Central memory CD8-positive, alpha-beta T cell (primary cell): ENCODE measurements at regions not wholly inside any gene's neighbourhood (a gene's known extent, or its start where the extent isn't known, plus 50 kb on each side); places are given as distances from the start of the nearest gene placed in this dataset.

Experiments
- ATAC-seq: fragments of 150-1000 bp; cut with Tn5 transposase; replicated peaks from 2 replicates; pipeline ENCODE4 v1.10.0; 2022; ENCODE audit warnings: mild to moderate bottlenecking, moderate FRiP score, moderate number of reproducible peaks; ENCODE audit not compliant: poor library complexity, severe bottlenecking; ENCODE audit errors: extremely low read depth
- DNase-seq, 2 donors: peaks; one replicate each; pipeline ENCODE4 v3.0.0; 2021; ENCODE audit warnings: low spot score in 2 of 2
- H3K27ac Mint-ChIP-seq: one replicate; pipeline ENCODE4 v1.8.0; 2022; ENCODE audit warnings: low read depth, mild to moderate bottlenecking, moderate library complexity, mixed read lengths
- H3K27me3 Mint-ChIP-seq: one replicate; pipeline ENCODE4 v1.8.0; 2022; ENCODE audit warnings: mixed read lengths
- H3K36me3 Mint-ChIP-seq: one replicate; pipeline ENCODE4 v1.8.0; 2022; ENCODE audit warnings: mild to moderate bottlenecking, moderate library complexity, mixed read lengths; ENCODE audit not compliant: insufficient read depth
- H3K4me1 Mint-ChIP-seq: one replicate; pipeline ENCODE4 v1.8.0; 2022; ENCODE audit warnings: mixed read lengths
- H3K4me3 Mint-ChIP-seq: one replicate; pipeline ENCODE4 v1.8.0; 2022; ENCODE audit warnings: mild to moderate bottlenecking, moderate library complexity, mixed read lengths
- H3K9me3 Mint-ChIP-seq: one replicate; pipeline ENCODE4 v1.8.0; 2022; ENCODE audit warnings: mixed read lengths

- no peaks in the 10 kb centered on the region for H3K9me3 Mint-ChIP-seq
- no peak overlapping the region for H3K4me3 Mint-ChIP-seq
- peaks cover 6% of the 10 kb centered on the region for H3K4me1 Mint-ChIP-seq
- DNase-seq (no peak), ATAC-seq (no peak)
- no peaks in the 10 kb centered on the region for H3K36me3 Mint-ChIP-seq
- H3K27ac Mint-ChIP-seq = no peak overlapping the region
- H3K27me3 Mint-ChIP-seq = peaks cover 11% of the 10 kb centered on the region
These were observed 145.4 kb upstream of the TSHZ2 start for GRCh38 chr20:52826722-52827121.

GRCh38 chr20:52826321-52826720 lies 145.8 kb upstream of the TSHZ2 start:
- no peaks in the 10 kb centered on the region for H3K9me3 Mint-ChIP-seq
- H3K27me3 Mint-ChIP-seq = peaks cover 8% of the 10 kb centered on the region
- no peak for DNase-seq
- H3K4me3 Mint-ChIP-seq = no peak overlapping the region
- H3K4me1 Mint-ChIP-seq = peaks cover 6% of the 10 kb centered on the region
- no peak for ATAC-seq
- H3K36me3 Mint-ChIP-seq = no peaks in the 10 kb centered on the region
- no peak overlapping the region for H3K27ac Mint-ChIP-seq

GRCh38 chr20:52824494-52825216 lies 147.5 kb upstream of the TSHZ2 start:
- ATAC-seq (no peak), DNase-seq (no peak)
- peaks cover 6% of the 10 kb centered on the region for H3K4me1 Mint-ChIP-seq
- H3K27me3 Mint-ChIP-seq = peaks cover 16% of the 10 kb centered on the region
- H3K36me3 Mint-ChIP-seq = no peaks in the 10 kb centered on the region
- no peak overlapping the region for H3K27ac Mint-ChIP-seq
- no peaks in the 10 kb centered on the region for H3K9me3 Mint-ChIP-seq
- no peak overlapping the region for H3K4me3 Mint-ChIP-seq

GRCh38 chr20:52823303-52823702 lies 148.9 kb upstream of the TSHZ2 start:
- no peak for ATAC-seq
- Mint-ChIP-seq H3K4me3 (no peak overlapping the region), H3K36me3 (no peaks in the 10 kb centered on the region), H3K27ac (no peak overlapping the region), H3K27me3 (peaks cover 30% of the 10 kb centered on the region), H3K4me1 (peaks cover 6% of the 10 kb centered on the region), H3K9me3 (no peaks in the 10 kb centered on the region)
- no peak for DNase-seq

- H3K4me1 Mint-ChIP-seq = peaks cover 6% of the 10 kb centered on the region
- no peak overlapping the region for H3K27ac Mint-ChIP-seq
- ATAC-seq (no peak), DNase-seq (no peak)
- no peaks in the 10 kb centered on the region for H3K9me3 Mint-ChIP-seq
- H3K4me3 Mint-ChIP-seq = no peak overlapping the region
- H3K27me3 Mint-ChIP-seq = peaks cover 49% of the 10 kb centered on the region
- H3K36me3 Mint-ChIP-seq = no peaks in the 10 kb centered on the region
These were observed 151.4 kb upstream of the TSHZ2 start for GRCh38 chr20:52820641-52821292.

GRCh38 chr20:52818491-52818890 lies 153.7 kb upstream of the TSHZ2 start:
- H3K9me3 Mint-ChIP-seq = no peaks in the 10 kb centered on the region
- peaks cover 53% of the 10 kb centered on the region for H3K27me3 Mint-ChIP-seq
- no peak for ATAC-seq
- DNase-seq = no peak
- H3K4me3 Mint-ChIP-seq = no peak overlapping the region
- no peak overlapping the region for H3K27ac Mint-ChIP-seq
- H3K36me3 Mint-ChIP-seq = peaks cover 1% of the 10 kb centered on the region
- H3K4me1 Mint-ChIP-seq = peaks cover 5% of the 10 kb centered on the region

GRCh38 chr20:52817981-52818380 lies 154.2 kb upstream of the TSHZ2 start:
- Mint-ChIP-seq H3K4me1 (peaks cover 5% of the 10 kb centered on the region), H3K9me3 (no peaks in the 10 kb centered on the region), H3K27ac (no peak overlapping the region), H3K27me3 (peaks cover 58% of the 10 kb centered on the region), H3K36me3 (peaks cover 1% of the 10 kb centered on the region), H3K4me3 (no peak overlapping the region)
- ATAC-seq (no peak), DNase-seq (no peak)

GRCh38 chr20:52817511-52817910 lies 154.6 kb upstream of the TSHZ2 start:
- no peak overlapping the region for H3K27ac Mint-ChIP-seq
- peaks cover 63% of the 10 kb centered on the region for H3K27me3 Mint-ChIP-seq
- peaks cover 1% of the 10 kb centered on the region for H3K36me3 Mint-ChIP-seq
- H3K9me3 Mint-ChIP-seq = no peaks in the 10 kb centered on the region
- DNase-seq (no peak), ATAC-seq (no peak)
- H3K4me3 Mint-ChIP-seq = no peak overlapping the region
- H3K4me1 Mint-ChIP-seq = peaks cover 5% of the 10 kb centered on the region

GRCh38 chr20:52814371-52814770 lies 157.8 kb upstream of the TSHZ2 start:
- H3K36me3 Mint-ChIP-seq = peaks cover 3% of the 10 kb centered on the region
- DNase-seq (no peak), ATAC-seq (no peak)
- H3K4me1 Mint-ChIP-seq = peaks cover 5% of the 10 kb centered on the region
- H3K27ac Mint-ChIP-seq = no peak overlapping the region
- peaks cover 67% of the 10 kb centered on the region for H3K27me3 Mint-ChIP-seq
- no peak overlapping the region for H3K4me3 Mint-ChIP-seq
- H3K9me3 Mint-ChIP-seq = no peaks in the 10 kb centered on the region

GRCh38 chr20:52812231-52812847 lies 159.8 kb upstream of the TSHZ2 start:
- Mint-ChIP-seq H3K27ac (no peak overlapping the region), H3K9me3 (no peaks in the 10 kb centered on the region), H3K36me3 (peaks cover 4% of the 10 kb centered on the region), H3K4me1 (peaks cover 5% of the 10 kb centered on the region), H3K27me3 (peaks cover 67% of the 10 kb centered on the region), H3K4me3 (no peak overlapping the region)
- ATAC-seq = no peak
- no peak for DNase-seq

GRCh38 chr20:52809003-52809402 lies 163.2 kb upstream of the TSHZ2 start:
- H3K4me3 Mint-ChIP-seq = no peak overlapping the region
- H3K27me3 Mint-ChIP-seq = peaks cover 81% of the 10 kb centered on the region
- no peaks in the 10 kb centered on the region for H3K9me3 Mint-ChIP-seq
- H3K36me3 Mint-ChIP-seq = peaks cover 3% of the 10 kb centered on the region
- no peak overlapping the region for H3K27ac Mint-ChIP-seq
- peaks cover under 1% of the 10 kb centered on the region for H3K4me1 Mint-ChIP-seq
- no peak for ATAC-seq
- no peak for DNase-seq

GRCh38 chr20:52806918-52807317 lies 165.2 kb upstream of the TSHZ2 start:
- Mint-ChIP-seq H3K4me1 (no peaks in the 10 kb centered on the region), H3K27me3 (peaks cover 62% of the 10 kb centered on the region), H3K9me3 (no peaks in the 10 kb centered on the region), H3K4me3 (no peak overlapping the region), H3K27ac (no peak overlapping the region), H3K36me3 (peaks cover 3% of the 10 kb centered on the region)
- DNase-seq (no peak), ATAC-seq (no peak)

GRCh38 chr20:52805843-52806242 lies 166.3 kb upstream of the TSHZ2 start:
- peaks cover 51% of the 10 kb centered on the region for H3K27me3 Mint-ChIP-seq
- H3K27ac Mint-ChIP-seq = no peak overlapping the region
- H3K36me3 Mint-ChIP-seq = peaks cover 3% of the 10 kb centered on the region
- H3K9me3 Mint-ChIP-seq = no peaks in the 10 kb centered on the region
- no peaks in the 10 kb centered on the region for H3K4me1 Mint-ChIP-seq
- ATAC-seq = no peak
- H3K4me3 Mint-ChIP-seq = no peak overlapping the region
- no peak for DNase-seq
